Natural killer cell treated with Interleukin-12 subunit alpha and Interleukin-12 subunit beta and Interleukin-15 and Interleukin-18, amount 100 ng/mL, for 72 hours (primary cell): ENCODE measurements at regions not wholly inside any gene's neighbourhood (a gene's known extent, or its start where the extent isn't known, plus 50 kb on each side); places are given as distances from the start of the nearest gene placed in this dataset.
"Not testable (repeated sequence)": the region's sequence is repeated elsewhere in the genome, so short reads cannot be mapped to it uniquely, and the experiment has no call there.

ENCODE experiments used
- ATAC-seq, 2 donors: fragments of 150-1000 bp; cut with Tn5 transposase in 1 of 2; sonication (Bioruptor Pico), chemical (Tn5 transposase) in 1 of 2; 2 replicates each; pipeline ENCODE4 v1.10.0; 2021
- DNase-seq: peaks from one replicate; pipeline ENCODE4 v3.0.0; 2022; ENCODE audit warnings: low spot score
- H3K27ac Mint-ChIP-seq, 2 donors: 1 replicate in 1 of 2; 2 replicates in 1 of 2; pipeline ENCODE4 v1.8.0; 2022; ENCODE audit warnings: mixed read lengths in 2 of 2, mild to moderate bottlenecking in 1 of 2, moderate library complexity in 1 of 2
- H3K27me3 Mint-ChIP-seq, 2 donors: 1 replicate in 1 of 2; 2 replicates in 1 of 2; pipeline ENCODE4 v1.8.0; 2022; ENCODE audit warnings: mixed read lengths in 2 of 2
- H3K36me3 Mint-ChIP-seq: one replicate; pipeline ENCODE4 v1.8.0; 2022; ENCODE audit warnings: mixed read lengths
- H3K4me1 Mint-ChIP-seq, 2 donors: 1 replicate in 1 of 2; 2 replicates in 1 of 2; pipeline ENCODE4 v1.8.0; 2022; ENCODE audit warnings: low read depth in 2 of 2, mixed read lengths in 2 of 2, mild to moderate bottlenecking in 1 of 2
- H3K4me3 Mint-ChIP-seq: one replicate; pipeline ENCODE4 v1.8.0; 2022; ENCODE audit warnings: mixed read lengths
- H3K9me3 Mint-ChIP-seq: 2 replicates; pipeline ENCODE4 v1.8.0; 2022; ENCODE audit warnings: mixed read lengths

DNA sequence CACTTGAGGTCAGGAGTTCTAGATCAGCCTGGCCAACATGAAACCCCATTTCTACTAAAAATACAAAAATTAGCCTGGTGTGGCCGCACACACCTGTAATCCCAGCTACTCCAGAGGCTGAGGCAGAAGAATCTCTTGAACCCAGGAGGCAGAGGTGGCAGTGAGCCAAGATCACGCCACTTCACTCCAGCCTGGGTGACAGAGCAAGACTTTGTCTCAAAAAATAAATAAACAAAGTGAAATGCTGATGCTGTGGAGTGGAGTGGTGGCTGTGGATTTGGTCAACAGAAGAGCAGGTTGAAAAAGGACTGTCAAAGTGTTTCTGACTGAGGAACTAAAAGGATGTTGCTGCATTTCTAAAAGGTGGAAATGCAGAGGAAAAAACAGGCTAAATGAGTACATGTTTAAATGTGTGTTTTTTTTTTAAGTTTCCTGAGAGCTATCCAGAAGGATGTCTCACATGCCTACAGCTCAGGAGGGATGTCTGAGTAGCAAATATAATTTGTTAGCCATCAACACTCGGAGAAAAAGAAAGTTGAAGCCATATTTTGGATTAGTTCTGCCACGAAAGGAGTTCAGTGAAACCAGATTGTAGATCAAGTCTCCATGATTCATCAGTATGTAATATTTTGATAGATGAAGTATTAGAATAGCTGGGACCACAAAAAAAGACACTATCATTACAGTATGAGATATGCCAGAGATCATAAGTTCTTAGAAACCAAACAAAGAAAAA lies 621.1 kb upstream of the ADGRB3 start:
- Mint-ChIP-seq H3K4me1 (no peaks in the 10 kb centered on the region), H3K27ac (no peak overlapping the region), H3K27me3 (no peaks in the 10 kb centered on the region), H3K36me3 (peaks cover 19% of the 10 kb centered on the region), H3K9me3 (peaks cover 19% of the 10 kb centered on the region), H3K4me3 (no peak overlapping the region)
- no peak for DNase-seq
- no peak for ATAC-seq

GRCh38 chr6:68012822-68013221 lies 622.3 kb upstream of the ADGRB3 start:
- H3K9me3 Mint-ChIP-seq: peaks cover 13% of the 10 kb centered on the region
- DNase-seq (no peak), ATAC-seq (no peak)
- H3K4me3 Mint-ChIP-seq: no peak overlapping the region
- H3K4me1 Mint-ChIP-seq: no peaks in the 10 kb centered on the region
- peaks cover 19% of the 10 kb centered on the region for H3K36me3 Mint-ChIP-seq
- no peak overlapping the region for H3K27ac Mint-ChIP-seq
- H3K27me3 Mint-ChIP-seq: no peaks in the 10 kb centered on the region

- no peak overlapping the region for H3K4me3 Mint-ChIP-seq
- no peaks in the 10 kb centered on the region for H3K4me1 Mint-ChIP-seq
- no peaks in the 10 kb centered on the region for H3K27me3 Mint-ChIP-seq
- no peak overlapping the region for H3K27ac Mint-ChIP-seq
- H3K36me3 Mint-ChIP-seq: peaks cover 19% of the 10 kb centered on the region
- DNase-seq: no peak
- H3K9me3 Mint-ChIP-seq: peaks cover 17% of the 10 kb centered on the region
- no peak for ATAC-seq
These were observed 624.1 kb upstream of the ADGRB3 start for GRCh38 chr6:68010936-68011335.

- Mint-ChIP-seq H3K4me3 (no peak overlapping the region), H3K27me3 (no peaks in the 10 kb centered on the region), H3K36me3 (peaks cover 18% of the 10 kb centered on the region), H3K9me3 (peaks cover 17% of the 10 kb centered on the region), H3K4me1 (no peaks in the 10 kb centered on the region), H3K27ac (no peak overlapping the region)
- ATAC-seq (no peak), DNase-seq (no peak)
These were observed 626.6 kb upstream of the ADGRB3 start for GRCh38 chr6:68008445-68008844.

DNA sequence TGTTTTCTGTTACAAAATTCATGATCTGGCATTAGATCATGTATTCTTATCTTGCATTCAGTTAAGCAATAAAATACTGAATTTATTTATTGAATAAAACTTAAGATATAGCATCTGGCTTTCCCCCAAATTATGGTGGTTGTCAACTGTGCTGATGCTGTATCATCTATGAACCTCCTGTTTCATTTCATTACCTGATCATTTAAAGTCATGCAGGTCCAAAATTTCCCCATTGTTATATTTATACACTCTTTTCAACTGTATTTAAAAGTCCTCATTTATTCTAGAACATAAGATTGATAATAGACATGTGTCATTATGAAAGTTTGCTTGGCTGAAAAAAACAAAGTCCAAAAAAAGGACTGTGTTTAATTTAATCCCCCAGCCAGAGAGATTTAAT lies 627.4 kb upstream of the ADGRB3 start:
- peaks cover 13% of the 10 kb centered on the region for H3K36me3 Mint-ChIP-seq
- H3K27ac Mint-ChIP-seq: no peak overlapping the region
- peaks cover 19% of the 10 kb centered on the region for H3K9me3 Mint-ChIP-seq
- DNase-seq: no peak
- no peaks in the 10 kb centered on the region for H3K27me3 Mint-ChIP-seq
- H3K4me1 Mint-ChIP-seq: no peaks in the 10 kb centered on the region
- ATAC-seq: no peak
- H3K4me3 Mint-ChIP-seq: no peak overlapping the region

- Mint-ChIP-seq H3K27ac (no peak overlapping the region), H3K4me1 (no peaks in the 10 kb centered on the region), H3K36me3 (peaks cover 4% of the 10 kb centered on the region), H3K9me3 (peaks cover 17% of the 10 kb centered on the region), H3K4me3 (no peak overlapping the region), H3K27me3 (no peaks in the 10 kb centered on the region)
- DNase-seq: no peak
- no peak for ATAC-seq
These were observed 648.3 kb upstream of the ADGRB3 start for GRCh38 chr6:67986694-67987232.

DNA sequence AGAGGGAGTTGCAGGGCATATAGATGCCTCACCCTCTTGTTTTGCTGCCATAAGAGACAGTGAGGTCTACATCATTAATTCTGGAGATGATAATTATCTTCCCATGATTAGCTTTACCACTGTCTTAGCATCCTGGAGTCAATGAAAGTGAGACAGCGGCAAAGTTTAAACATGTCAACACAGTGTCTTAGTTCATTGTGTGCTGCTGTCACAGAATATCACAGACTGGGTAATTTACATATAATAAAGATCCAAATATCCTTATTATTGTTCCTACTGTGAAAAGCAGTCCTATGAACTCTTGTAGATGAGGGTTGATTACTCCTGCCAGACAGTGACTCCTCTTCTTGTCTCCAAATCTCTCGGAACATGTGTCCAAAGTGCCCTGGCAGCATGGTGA lies 658.6 kb upstream of the ADGRB3 start:
- Mint-ChIP-seq H3K4me1 (no peaks in the 10 kb centered on the region), H3K9me3 (peaks cover 18% of the 10 kb centered on the region), H3K27me3 (no peaks in the 10 kb centered on the region), H3K36me3 (peaks cover 10% of the 10 kb centered on the region), H3K27ac (no peak overlapping the region), H3K4me3 (no peak overlapping the region)
- DNase-seq (no peak), ATAC-seq (no peak)

- no peak for ATAC-seq
- Mint-ChIP-seq H3K9me3 (peaks cover 14% of the 10 kb centered on the region), H3K27ac (no peak overlapping the region), H3K27me3 (no peaks in the 10 kb centered on the region), H3K36me3 (peaks cover 8% of the 10 kb centered on the region), H3K4me1 (no peaks in the 10 kb centered on the region), H3K4me3 (no peak overlapping the region)
- no peak for DNase-seq
These were observed 660.2 kb upstream of the ADGRB3 start for GRCh38 chr6:67974931-67975330.

- Mint-ChIP-seq H3K9me3 (peaks cover 10% of the 10 kb centered on the region), H3K4me1 (no peaks in the 10 kb centered on the region), H3K4me3 (no peak overlapping the region), H3K36me3 (no peaks in the 10 kb centered on the region), H3K27me3 (no peaks in the 10 kb centered on the region), H3K27ac (no peak overlapping the region)
- DNase-seq (no peak), ATAC-seq (no peak)
These were observed 663.3 kb upstream of the ADGRB3 start for GRCh38 chr6:67971812-67972211.

GRCh38 chr6:67966830-67967229 lies 668.3 kb upstream of the ADGRB3 start:
- no peak for DNase-seq
- Mint-ChIP-seq H3K27ac (no peak overlapping the region), H3K9me3 (peaks cover 8% of the 10 kb centered on the region), H3K36me3 (no peaks in the 10 kb centered on the region), H3K27me3 (no peaks in the 10 kb centered on the region), H3K4me1 (no peaks in the 10 kb centered on the region), H3K4me3 (no peak overlapping the region)
- no peak for ATAC-seq

GRCh38 chr6:67956352-67956751 lies 678.7 kb upstream of the ADGRB3 start:
- H3K9me3 Mint-ChIP-seq: peaks cover 4% of the 10 kb centered on the region
- no peaks in the 10 kb centered on the region for H3K4me1 Mint-ChIP-seq
- H3K4me3 Mint-ChIP-seq: no peak overlapping the region
- DNase-seq (no peak), ATAC-seq (no peak)
- no peaks in the 10 kb centered on the region for H3K27me3 Mint-ChIP-seq
- no peaks in the 10 kb centered on the region for H3K36me3 Mint-ChIP-seq
- H3K27ac Mint-ChIP-seq: no peak overlapping the region

DNA sequence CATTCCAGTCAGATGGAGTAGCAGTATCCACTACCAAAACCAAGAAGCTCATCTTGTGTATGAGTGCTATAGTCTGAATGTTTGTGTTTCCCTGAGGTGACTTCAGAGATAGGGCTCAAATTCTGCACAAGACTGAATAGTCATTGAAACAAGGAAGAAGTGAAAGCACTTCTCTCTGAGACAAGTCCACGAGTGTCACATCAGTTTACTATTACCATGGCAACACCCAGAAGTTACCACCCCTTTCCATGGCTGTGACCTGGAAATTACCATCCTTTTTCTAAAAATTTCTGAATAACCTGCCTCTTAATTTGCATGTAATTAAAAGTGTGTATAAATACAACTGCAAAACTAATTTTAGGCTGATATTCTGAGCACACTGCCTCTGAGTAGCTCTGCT lies 682.1 kb upstream of the ADGRB3 start:
- H3K4me3 Mint-ChIP-seq: no peak overlapping the region
- H3K27me3 Mint-ChIP-seq: no peaks in the 10 kb centered on the region
- ATAC-seq (no peak), DNase-seq (no peak)
- peaks cover 9% of the 10 kb centered on the region for H3K36me3 Mint-ChIP-seq
- no peaks in the 10 kb centered on the region for H3K4me1 Mint-ChIP-seq
- peaks cover 19% of the 10 kb centered on the region for H3K9me3 Mint-ChIP-seq
- H3K27ac Mint-ChIP-seq: no peak overlapping the region

- Mint-ChIP-seq H3K27me3 (no peaks in the 10 kb centered on the region), H3K4me1 (no peaks in the 10 kb centered on the region), H3K9me3 (peaks cover 19% of the 10 kb centered on the region), H3K4me3 (no peak overlapping the region), H3K27ac (no peak overlapping the region), H3K36me3 (peaks cover 9% of the 10 kb centered on the region)
- no peak for DNase-seq
- no peak for ATAC-seq
These were observed 683.0 kb upstream of the ADGRB3 start for GRCh38 chr6:67952121-67952520.

DNA sequence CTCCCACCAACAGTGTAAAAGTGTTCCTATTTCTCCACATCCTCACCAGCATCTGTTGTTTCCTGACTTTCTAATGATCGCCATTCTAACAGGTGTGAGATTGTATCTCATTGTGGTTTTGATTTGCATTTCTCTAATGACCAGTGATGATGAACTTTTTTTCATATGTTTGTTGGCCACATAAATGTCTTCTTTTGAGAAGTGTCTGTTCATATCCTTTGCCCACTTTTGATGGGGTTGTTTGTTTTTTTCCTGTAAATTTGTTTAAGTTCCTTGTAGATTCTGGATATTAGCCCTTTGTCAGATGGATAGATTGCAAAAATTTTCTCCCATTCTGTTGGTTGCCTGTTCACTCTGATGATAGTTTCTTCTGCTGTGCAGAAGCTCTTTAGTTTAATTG lies 687.3 kb upstream of the ADGRB3 start:
- H3K9me3 Mint-ChIP-seq: peaks cover 31% of the 10 kb centered on the region
- not testable (repeated sequence) for H3K4me1 Mint-ChIP-seq, H3K27me3 Mint-ChIP-seq, H3K27ac Mint-ChIP-seq, H3K36me3 Mint-ChIP-seq, H3K4me3 Mint-ChIP-seq, ATAC-seq, DNase-seq

GRCh38 chr6:67935976-67936477 lies 699.1 kb upstream of the ADGRB3 start:
- H3K36me3 Mint-ChIP-seq: no peaks in the 10 kb centered on the region
- H3K4me1 Mint-ChIP-seq: no peaks in the 10 kb centered on the region
- no peak overlapping the region for H3K4me3 Mint-ChIP-seq
- DNase-seq (no peak), ATAC-seq (no peak)
- peaks cover 6% of the 10 kb centered on the region for H3K9me3 Mint-ChIP-seq
- H3K27me3 Mint-ChIP-seq: no peaks in the 10 kb centered on the region
- H3K27ac Mint-ChIP-seq: no peak overlapping the region
